HUDEP-2 (cell line): ENCODE measurements at regions not wholly inside any gene's neighbourhood (a gene's known extent, or its start where the extent isn't known, plus 50 kb on each side); places are given as distances from the start of the nearest gene placed in this dataset.
"Not testable (repeated sequence)": the region's sequence is repeated elsewhere in the genome, so short reads cannot be mapped to it uniquely, and the experiment has no call there.

Source experiments
- DNase-seq, 76 experiments: peaks; one replicate each; lab custom pipeline; 2025; ENCODE audit not compliant: unreplicated experiment in 76 of 76; lab: John Stamatoyannopoulos, UW

- no peak for DNase-seq
These were observed 985.9 kb downstream of the DIPK2A start for GRCh38 chr3:144957398-144958101.

GRCh38 chr3:144963810-144964209, 992.2 kb downstream of the DIPK2A start:
- DNase-seq, result no peak

GRCh38 chr3:144966560-144966959, 994.9 kb downstream of the DIPK2A start:
- no peak for DNase-seq

- no peak for DNase-seq
These were observed 997.2 kb downstream of the DIPK2A start for GRCh38 chr3:144968750-144969350.

- DNase-seq, result not testable (repeated sequence)
These were observed 1012.9 kb downstream of the DIPK2A start for GRCh38 chr3:144984481-144984880.

GRCh38 chr3:144989807-144990206, 1018.2 kb downstream of the DIPK2A start:
- no peak for DNase-seq

- DNase-seq, result no peak
These were observed 1024.2 kb downstream of the DIPK2A start for GRCh38 chr3:144995856-144996255.

GRCh38 chr3:145005427-145005826, 1033.8 kb downstream of the DIPK2A start:
- DNase-seq, result no peak

GRCh38 chr3:145006271-145006670, 1034.6 kb downstream of the DIPK2A start:
- no peak for DNase-seq

- no peak for DNase-seq
These were observed 1042.3 kb downstream of the DIPK2A start for GRCh38 chr3:145013931-145014330.

- DNase-seq, result no peak
These were observed 1043.6 kb downstream of the DIPK2A start for GRCh38 chr3:145015253-145015652.

- no peak for DNase-seq
These were observed 1046.3 kb downstream of the DIPK2A start for GRCh38 chr3:145017959-145018358.

- no peak for DNase-seq
These were observed 1050.8 kb downstream of the DIPK2A start for GRCh38 chr3:145022447-145022846.

GRCh38 chr3:145024700-145025099, 1053.1 kb downstream of the DIPK2A start:
- DNase-seq, result no peak

GRCh38 chr3:145027186-145027585, 1055.6 kb downstream of the DIPK2A start:
- DNase-seq, result not testable (repeated sequence)

- no peak for DNase-seq
These were observed 1061.2 kb downstream of the DIPK2A start for GRCh38 chr3:145032791-145033190.

- no peak for DNase-seq
These were observed 1064.1 kb downstream of the DIPK2A start for GRCh38 chr3:145035682-145036081.

GRCh38 chr3:145054055-145054454, 1082.4 kb downstream of the DIPK2A start:
- DNase-seq, result not testable (repeated sequence)

- DNase-seq, result no peak
These were observed 1083.9 kb downstream of the DIPK2A start for GRCh38 chr3:145055375-145056076.

- DNase-seq, result no peak
These were observed 1086.9 kb downstream of the DIPK2A start for GRCh38 chr3:145058483-145058882.

GRCh38 chr3:145063616-145064015, 1092.0 kb downstream of the DIPK2A start:
- DNase-seq, result no peak

- DNase-seq, result no peak
These were observed 1090.2 kb downstream of the PLOD2 start for GRCh38 chr3:145070795-145071194.
